HG02642 (cell line): ENCODE measurements at regions not wholly inside any gene's neighbourhood (a gene's known extent, or its start where the extent isn't known, plus 50 kb on each side); places are given as distances from the start of the nearest gene placed in this dataset.
"Not testable (repeated sequence)": the region's sequence is repeated elsewhere in the genome, so short reads cannot be mapped to it uniquely, and the experiment has no call there.

Experiments used
- ATAC-seq: cut with Tn5 transposase; IDR thresholded peaks from one replicate; pipeline ENCODE4 v1.9.1; 2021; ENCODE audit warnings: mild to moderate bottlenecking; ENCODE audit not compliant: unreplicated experiment, poor library complexity

GRCh38 chr16:17992416-17992815 lies 344.1 kb downstream of the NPIPA8 start:
- ATAC-seq: no peak

GRCh38 chr16:17989255-17989654 lies 347.3 kb downstream of the NPIPA8 start:
- no peak for ATAC-seq

- no peak for ATAC-seq
These were observed 347.7 kb downstream of the NPIPA8 start for GRCh38 chr16:17988839-17989238.

GRCh38 chr16:17986991-17987390 lies 349.5 kb downstream of the NPIPA8 start:
- no peak for ATAC-seq

GRCh38 chr16:17984810-17985209 lies 351.7 kb downstream of the NPIPA8 start:
- ATAC-seq: no peak

- no peak for ATAC-seq
These were observed 352.5 kb downstream of the NPIPA8 start for GRCh38 chr16:17983847-17984639.

- ATAC-seq: no peak
These were observed 353.4 kb downstream of the NPIPA8 start for GRCh38 chr16:17983114-17983513.

GRCh38 chr16:17977260-17977659 lies 359.3 kb downstream of the NPIPA8 start:
- no peak for ATAC-seq

GRCh38 chr16:17972460-17972943 lies 364.0 kb downstream of the NPIPA8 start:
- no peak for ATAC-seq

- no peak for ATAC-seq
These were observed 365.7 kb downstream of the NPIPA8 start for GRCh38 chr16:17970816-17971331.

- ATAC-seq: no peak
These were observed 366.3 kb downstream of the NPIPA8 start for GRCh38 chr16:17970157-17970765.

- no peak for ATAC-seq
These were observed 371.2 kb downstream of the NPIPA8 start for GRCh38 chr16:17965133-17965900.

GRCh38 chr16:17964196-17964595 lies 372.3 kb downstream of the NPIPA8 start:
- no peak for ATAC-seq

GRCh38 chr16:17963185-17963836 lies 373.2 kb downstream of the NPIPA8 start:
- ATAC-seq: no peak

GRCh38 chr16:17962726-17963125 lies 373.8 kb downstream of the NPIPA8 start:
- ATAC-seq: no peak

GRCh38 chr16:17961822-17962221 lies 374.7 kb downstream of the NPIPA8 start:
- not testable (repeated sequence) for ATAC-seq

- ATAC-seq: no peak
These were observed 385.2 kb downstream of the NPIPA8 start for GRCh38 chr16:17951378-17951777.

- no peak for ATAC-seq
These were observed 386.6 kb downstream of the NPIPA8 start for GRCh38 chr16:17949982-17950250.

GRCh38 chr16:17949141-17949981 lies 387.2 kb downstream of the NPIPA8 start:
- no peak for ATAC-seq

- ATAC-seq: no peak
These were observed 388.9 kb downstream of the NPIPA8 start for GRCh38 chr16:17947637-17948036.
